Common myeloid progenitor, CD34-positive (primary cell): ENCODE measurements at regions not wholly inside any gene's neighbourhood (a gene's known extent, or its start where the extent isn't known, plus 50 kb on each side); places are given as distances from the start of the nearest gene placed in this dataset.

Experiments
- CTCF ChIA-PET: fragments of 350-600 bp; sonication (Branson Sonifier 250); formaldehyde crosslinking; loops from one replicate; lab custom pipeline; 2021; ENCODE audit warnings: antibody characterized with exemption; lab: Charles Lee
- POLR2A ChIA-PET: fragments of 350-600 bp; sonication (Branson Sonifier 250); formaldehyde crosslinking; loops from one replicate; lab custom pipeline; 2021; ENCODE audit warnings: antibody characterized with exemption; lab: Charles Lee
- DNase-seq, 3 donors: peaks; one replicate each; pipeline versions ENCODE4 v3.0.0 to v3.0.0-alpha.2; 2013
- H3K27ac ChIP-seq, 2 experiments: 1 replicate in 1 of 2; 2 replicates in 1 of 2; pipeline ENCODE4 v1.7.0; 2013; ENCODE audit warnings: inconsistent platforms in 2 of 2, low read length in 2 of 2, mild to moderate bottlenecking in 2 of 2, low read depth in 1 of 2, moderate library complexity in 1 of 2; ENCODE audit not compliant: severe bottlenecking in 2 of 2, insufficient read depth in 1 of 2, poor library complexity in 1 of 2
- H3K27me3 ChIP-seq, 5 experiments: replicated peaks in 2 of 5; 1 replicate in 3 of 5; 2 replicates in 2 of 5; pipeline versions ENCODE4 v1.6.1 to v1.7.0; 2013; ENCODE audit warnings: low read length in 4 of 5, mild to moderate bottlenecking in 2 of 5, moderate library complexity in 2 of 5, inconsistent platforms in 1 of 5; ENCODE audit not compliant: insufficient read depth in 5 of 5, control insufficient read depth in 4 of 5
- H3K36me3 ChIP-seq, 4 experiments: 1 replicate in 2 of 4; 2 replicates in 2 of 4; pipeline versions ENCODE4 v1.6.1 to v1.7.0; 2013; ENCODE audit warnings: low read length in 3 of 4, control low read depth in 1 of 4, mild to moderate bottlenecking in 1 of 4; ENCODE audit not compliant: control insufficient read depth in 4 of 4, insufficient read depth in 4 of 4
- H3K4me1 ChIP-seq, 4 experiments: 1 replicate in 3 of 4; 2 replicates in 1 of 4; pipeline versions ENCODE4 v1.6.1 to v1.7.1; 2013; ENCODE audit warnings: low read length in 3 of 4, mild to moderate bottlenecking in 3 of 4, control low read depth in 1 of 4, inconsistent platforms in 1 of 4, moderate library complexity in 1 of 4; ENCODE audit not compliant: control insufficient read depth in 4 of 4, insufficient read depth in 4 of 4; ENCODE audit errors: control extremely low read depth in 1 of 4
- H3K4me3 ChIP-seq, 7 experiments: 1 replicate in 4 of 7; 2 replicates in 3 of 7; pipeline versions ENCODE4 v1.5.1 to v1.7.0; 2013; ENCODE audit warnings: mild to moderate bottlenecking in 7 of 7, low read length in 6 of 7, moderate library complexity in 6 of 7, inconsistent platforms in 2 of 7, low read depth in 2 of 7, control low read depth in 1 of 7; ENCODE audit not compliant: insufficient read depth in 4 of 7, control insufficient read depth in 1 of 7; ENCODE audit errors: extremely low read depth in 1 of 7
- H3K9me3 ChIP-seq, 5 experiments: 1 replicate in 4 of 5; 2 replicates in 1 of 5; pipeline versions ENCODE4 v1.6.1 to v1.7.1; 2013; ENCODE audit warnings: low read length in 4 of 5, mild to moderate bottlenecking in 2 of 5, inconsistent platforms in 1 of 5, low read depth in 1 of 5, moderate library complexity in 1 of 5; ENCODE audit not compliant: control insufficient read depth in 4 of 5, insufficient read depth in 2 of 5; ENCODE audit errors: control extremely low read depth in 1 of 5
- WGBS: methylation state at CpG from one replicate; pipeline ENCODE4 v1.1.5; 2013; ENCODE audit not compliant: insufficient coverage; 5-methylcytosine and 5-hydroxymethylcytosine counted together

DNA sequence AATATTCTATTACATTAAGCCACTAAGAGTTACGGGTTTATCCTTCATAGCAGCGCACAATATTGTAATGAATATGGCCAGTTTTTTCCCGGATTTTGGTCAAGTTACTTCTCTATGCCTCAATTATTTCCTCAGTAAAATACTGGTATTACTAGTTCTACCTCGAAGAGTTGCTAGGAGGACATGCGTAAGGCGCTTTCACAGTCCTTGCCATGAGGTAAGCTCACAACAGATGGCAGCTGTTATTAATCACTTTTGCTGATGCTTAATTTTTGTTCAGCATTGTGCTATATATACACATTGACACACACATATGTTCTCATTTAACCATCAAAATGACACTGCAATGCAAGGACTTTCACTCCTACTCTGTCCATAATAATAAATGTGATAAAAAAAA, 101.5 kb downstream of the SCG2 start:
- 100% methylated on average over 3 of the region's 6 CpGs for WGBS
- ChIA-PET POLR2A (no interaction called here), CTCF (no interaction called here)
- no peak for DNase-seq
- H3K4me1 ChIP-seq: no peaks in the 10 kb centered on the region
- no peak overlapping the region for H3K27ac ChIP-seq
- H3K9me3 ChIP-seq: no peaks in the 10 kb centered on the region
- no peak overlapping the region for H3K4me3 ChIP-seq
- H3K27me3 ChIP-seq: no peaks in the 10 kb centered on the region
- no peaks in the 10 kb centered on the region for H3K36me3 ChIP-seq

GRCh38 chr2:223501641-223502040, 100.5 kb downstream of the SCG2 start:
- WGBS: no CpG with 5 or more reads among the region's 2 CpGs
- CTCF ChIA-PET: no interaction called here
- no peak overlapping the region for H3K4me3 ChIP-seq
- no peaks in the 10 kb centered on the region for H3K27me3 ChIP-seq
- H3K36me3 ChIP-seq: no peaks in the 10 kb centered on the region
- DNase-seq: no peak
- H3K27ac ChIP-seq: no peak overlapping the region
- POLR2A ChIA-PET: no interaction called here
- no peaks in the 10 kb centered on the region for H3K9me3 ChIP-seq
- H3K4me1 ChIP-seq: no peaks in the 10 kb centered on the region

DNA sequence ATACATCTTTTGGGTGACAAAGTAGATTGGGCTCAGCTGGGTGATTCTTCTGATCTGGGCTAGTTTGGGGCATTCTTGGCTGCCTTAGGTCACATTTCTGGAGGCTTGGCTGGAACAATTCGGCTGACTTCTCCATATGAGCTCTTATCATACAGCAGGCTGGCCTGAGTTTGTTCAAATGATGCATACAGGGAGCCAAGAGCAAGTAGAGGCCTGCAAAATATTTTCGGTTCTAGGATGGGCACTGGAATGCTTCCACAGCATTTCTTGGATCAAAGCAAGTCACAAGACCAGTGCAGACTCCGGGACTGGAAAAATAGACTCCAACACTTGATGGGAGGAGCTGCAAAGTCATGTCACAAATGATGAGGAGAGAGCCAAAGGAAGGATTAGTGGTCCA, 98.4 kb downstream of the SCG2 start:
- Histone ChIP-seq H3K9me3 (no peaks in the 10 kb centered on the region), H3K27ac (no peak overlapping the region), H3K36me3 (no peaks in the 10 kb centered on the region), H3K4me3 (no peak overlapping the region), H3K27me3 (no peaks in the 10 kb centered on the region), H3K4me1 (no peaks in the 10 kb centered on the region)
- ChIA-PET POLR2A (no interaction called here), CTCF (no interaction called here)
- no peak for DNase-seq
- WGBS: 77% methylated on average over 3 of the region's 3 CpGs

DNA sequence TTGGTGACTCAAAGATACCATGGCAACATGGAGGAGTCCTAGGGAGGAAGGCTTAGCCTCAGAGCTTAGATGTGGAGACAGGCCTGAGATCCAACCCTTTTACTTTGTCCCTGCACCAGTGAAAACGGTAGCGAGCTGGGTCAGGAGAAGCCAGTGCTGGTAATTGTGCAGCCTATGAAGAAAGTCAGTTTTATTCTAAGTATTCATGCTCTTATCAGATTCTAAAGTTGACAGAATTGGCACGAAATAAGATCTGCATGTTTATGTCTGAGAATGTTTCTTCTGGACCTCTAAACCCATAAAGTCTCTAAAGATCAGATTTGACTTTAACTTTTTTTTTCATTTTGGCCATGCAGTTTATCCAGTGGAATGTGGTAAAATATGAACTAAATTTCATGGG, 93.8 kb downstream of the SCG2 start:
- no peaks in the 10 kb centered on the region for H3K9me3 ChIP-seq
- H3K4me3 ChIP-seq: no peak overlapping the region
- H3K36me3 ChIP-seq: no peaks in the 10 kb centered on the region
- 86% methylated on average over 2 of the region's 3 CpGs for WGBS
- ChIA-PET POLR2A (no interaction called here), CTCF (no interaction called here)
- H3K27me3 ChIP-seq: no peaks in the 10 kb centered on the region
- no peak for DNase-seq
- no peaks in the 10 kb centered on the region for H3K4me1 ChIP-seq
- no peak overlapping the region for H3K27ac ChIP-seq

DNA sequence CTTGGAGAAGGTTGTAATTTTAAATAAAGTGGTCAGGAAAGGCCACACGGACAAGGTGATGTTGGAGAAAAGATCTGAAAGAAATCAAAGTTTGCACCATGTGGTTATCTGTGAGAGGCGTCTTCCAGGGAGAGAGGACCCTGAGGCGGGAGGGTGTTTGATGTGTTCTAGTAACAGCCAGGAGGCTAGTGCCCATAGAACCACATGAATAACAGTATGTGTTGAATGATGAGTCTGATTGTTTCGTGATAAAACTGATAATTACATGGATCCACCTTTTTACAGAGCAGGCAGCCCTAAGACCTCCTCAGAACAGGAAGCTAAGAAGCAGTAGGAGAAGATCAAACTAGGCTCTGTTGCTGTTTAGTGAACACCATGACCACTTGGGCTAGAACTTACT, 91.4 kb downstream of the SCG2 start:
- CTCF ChIA-PET: no interaction called here
- Histone ChIP-seq H3K4me3 (no peak overlapping the region), H3K4me1 (no peaks in the 10 kb centered on the region), H3K36me3 (no peaks in the 10 kb centered on the region), H3K9me3 (no peaks in the 10 kb centered on the region), H3K27ac (no peak overlapping the region), H3K27me3 (no peaks in the 10 kb centered on the region)
- POLR2A ChIA-PET: no interaction called here
- DNase-seq: no peak
- WGBS: 86% methylated on average over 3 of the region's 4 CpGs

DNA sequence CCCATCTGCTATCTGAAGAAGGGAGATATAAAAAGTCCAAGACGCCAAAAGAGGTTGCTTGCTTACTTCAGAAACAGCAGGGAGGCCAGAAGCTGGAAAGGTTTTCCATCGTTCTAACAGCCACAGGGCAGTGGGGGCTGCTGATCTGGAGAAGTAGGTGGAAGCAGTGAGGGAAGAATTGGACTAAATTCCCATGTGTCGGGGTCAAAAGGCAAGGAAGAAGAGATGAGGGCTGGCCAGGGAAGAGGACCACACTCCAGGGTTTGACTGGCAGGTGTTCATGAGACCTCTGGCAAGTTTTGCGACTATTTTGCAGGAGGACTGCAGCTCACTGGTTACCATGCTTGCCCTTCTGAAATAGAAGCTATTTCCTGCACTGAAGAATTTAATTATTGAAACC, 91.0 kb downstream of the SCG2 start:
- CTCF ChIA-PET: no interaction called here
- Histone ChIP-seq H3K4me1 (no peaks in the 10 kb centered on the region), H3K27ac (no peak overlapping the region), H3K9me3 (no peaks in the 10 kb centered on the region), H3K27me3 (no peaks in the 10 kb centered on the region), H3K4me3 (no peak overlapping the region), H3K36me3 (no peaks in the 10 kb centered on the region)
- no peak for DNase-seq
- WGBS: 94% methylated on average over 4 of the region's 4 CpGs
- POLR2A ChIA-PET: no interaction called here

DNA sequence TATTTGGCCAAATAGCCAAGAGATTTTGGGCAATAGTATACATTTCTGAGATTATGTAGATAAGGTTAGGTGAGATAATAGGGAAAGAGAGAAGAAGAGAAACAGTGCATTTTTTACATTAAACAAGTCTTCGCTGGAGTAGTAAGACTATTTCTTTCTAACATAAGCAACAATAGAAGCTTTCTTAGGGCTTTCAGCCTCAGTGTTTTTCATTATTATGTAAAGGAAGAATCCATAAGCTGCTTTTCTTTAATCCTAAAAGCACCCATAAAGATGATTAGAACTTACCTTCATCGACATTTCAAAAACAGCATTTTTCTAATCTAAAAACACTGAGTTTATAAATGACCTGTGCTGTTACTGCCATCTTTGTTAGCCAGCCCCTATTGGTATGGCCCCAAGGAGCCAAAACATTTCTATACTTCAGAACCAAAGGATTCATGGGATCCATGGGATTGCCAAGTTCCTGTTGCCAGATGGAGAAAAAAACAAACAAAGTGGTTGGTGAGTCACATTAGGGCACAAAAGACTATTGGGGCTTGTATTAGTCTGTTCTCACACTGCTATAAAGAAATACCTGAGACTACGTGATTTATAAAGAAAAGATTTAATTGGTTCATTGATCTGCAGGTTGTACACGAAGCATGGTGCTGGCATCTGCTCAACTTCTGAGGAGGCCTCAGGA, 88.2 kb downstream of the SCG2 start:
- H3K27me3 ChIP-seq: no peaks in the 10 kb centered on the region
- H3K9me3 ChIP-seq: no peaks in the 10 kb centered on the region
- H3K4me1 ChIP-seq: no peaks in the 10 kb centered on the region
- H3K27ac ChIP-seq: no peak overlapping the region
- WGBS: 100% methylated on average over 2 of the region's 4 CpGs
- H3K4me3 ChIP-seq: no peak overlapping the region
- no peak for DNase-seq
- CTCF ChIA-PET: no interaction called here
- H3K36me3 ChIP-seq: no peaks in the 10 kb centered on the region
- POLR2A ChIA-PET: no interaction called here
